NCI-H2227 (cell line): ENCODE measurements at regions not wholly inside any gene's neighbourhood (a gene's known extent, or its start where the extent isn't known, plus 50 kb on each side); places are given as distances from the start of the nearest gene placed in this dataset.

Experiments
- DNase-seq: peaks from one replicate; lab custom pipeline; 2025; ENCODE audit not compliant: unreplicated experiment; lab: John Stamatoyannopoulos, UW

DNA sequence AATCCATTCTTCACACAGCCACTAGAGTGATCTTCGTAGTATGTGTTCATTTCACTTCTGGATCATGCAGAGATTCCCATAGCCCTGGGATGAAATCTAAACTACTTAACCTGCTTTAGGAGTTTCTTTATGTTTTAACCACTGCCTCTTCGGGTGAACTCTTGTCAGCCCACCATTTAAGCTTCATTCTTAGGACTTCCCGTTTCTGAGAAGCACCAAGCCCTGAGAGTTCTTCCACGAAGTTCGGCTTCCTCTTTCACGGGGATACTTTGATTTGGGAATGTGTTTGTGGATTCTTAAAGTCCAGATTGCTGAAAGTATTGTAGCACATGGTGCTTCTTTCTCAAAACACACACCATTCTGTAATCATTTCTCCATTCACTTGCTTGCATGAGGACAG, 205.0 kb downstream of the UBE2E3 start:
- no peak for DNase-seq

- DNase-seq, result no peak
Measured at GRCh38 chr2:181185948-181186347, 205.5 kb downstream of the UBE2E3 start.

- no peak for DNase-seq
Measured at GRCh38 chr2:181188605-181189004, 208.2 kb downstream of the UBE2E3 start.

DNA sequence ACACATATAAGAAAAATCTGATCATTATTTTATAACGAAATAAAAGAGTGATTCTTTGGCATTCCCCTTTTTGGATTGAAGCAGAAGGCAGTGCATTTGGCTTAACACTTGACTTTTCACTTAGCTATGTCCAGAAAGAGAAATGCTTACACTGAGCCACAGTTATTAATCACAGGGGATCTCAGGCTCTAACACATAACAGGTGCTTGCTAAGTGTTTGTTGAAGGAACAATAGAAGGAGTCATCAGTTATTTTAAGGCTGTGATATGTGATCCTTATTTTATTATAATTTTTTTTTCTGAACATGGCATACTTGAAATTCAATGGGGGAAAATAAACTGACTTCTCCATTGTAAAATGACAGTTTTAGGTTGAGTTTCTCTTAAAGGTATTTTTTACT, 209.5 kb downstream of the UBE2E3 start:
- DNase-seq, result peak; percentile 14

DNA sequence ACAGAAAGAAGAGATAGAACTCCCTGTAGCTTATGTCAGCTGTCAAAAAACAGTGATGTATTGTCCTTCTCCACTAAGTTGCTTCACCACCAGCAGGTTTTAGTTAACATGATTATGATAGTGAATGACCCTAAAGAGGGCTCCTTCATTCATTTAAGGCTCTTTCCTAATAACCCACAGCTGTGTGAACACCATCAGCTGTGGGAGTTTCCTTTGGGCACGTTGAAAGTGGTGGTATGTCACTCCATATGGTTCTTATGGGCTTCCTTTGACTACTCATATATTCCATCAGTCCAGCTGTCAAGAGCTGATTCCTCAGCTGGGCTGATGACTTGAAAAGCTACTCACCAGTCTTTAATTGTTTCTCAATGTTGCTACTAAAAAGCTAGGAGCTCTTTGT, 210.3 kb downstream of the UBE2E3 start:
- no peak for DNase-seq

GRCh38 chr2:181193550-181193949, 213.1 kb downstream of the UBE2E3 start:
- no peak for DNase-seq

- DNase-seq, result no peak
Measured at GRCh38 chr2:181196401-181196800, 216.0 kb downstream of the UBE2E3 start.

DNA sequence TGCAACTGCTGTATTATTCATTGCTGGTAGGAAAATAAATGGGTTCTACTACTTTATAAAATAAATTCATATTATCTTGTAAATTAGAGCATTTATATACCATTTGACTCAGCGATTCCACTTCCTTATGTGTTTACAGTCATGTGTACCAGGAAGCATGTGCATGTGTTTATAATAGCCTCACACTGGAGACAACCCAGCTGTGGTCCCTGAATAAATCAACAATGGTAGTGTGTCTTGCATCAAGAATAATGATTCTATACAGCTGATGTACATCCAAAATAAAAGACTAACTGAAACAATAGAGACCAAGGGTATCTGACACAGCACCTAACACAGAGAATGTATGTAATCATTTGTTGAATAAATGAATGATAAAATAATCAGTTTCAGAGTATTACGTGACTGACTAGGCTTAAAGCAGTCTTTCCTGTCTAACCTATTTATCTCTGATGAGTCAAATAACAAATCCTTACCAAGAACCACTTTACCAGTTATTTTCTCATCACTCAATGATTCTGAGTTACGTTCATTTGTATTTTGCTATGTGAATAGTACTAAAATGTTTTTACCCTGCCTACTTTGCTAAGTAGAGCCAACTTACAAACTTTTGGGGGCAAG, 216.8 kb downstream of the UBE2E3 start:
- DNase-seq, result no peak

DNA sequence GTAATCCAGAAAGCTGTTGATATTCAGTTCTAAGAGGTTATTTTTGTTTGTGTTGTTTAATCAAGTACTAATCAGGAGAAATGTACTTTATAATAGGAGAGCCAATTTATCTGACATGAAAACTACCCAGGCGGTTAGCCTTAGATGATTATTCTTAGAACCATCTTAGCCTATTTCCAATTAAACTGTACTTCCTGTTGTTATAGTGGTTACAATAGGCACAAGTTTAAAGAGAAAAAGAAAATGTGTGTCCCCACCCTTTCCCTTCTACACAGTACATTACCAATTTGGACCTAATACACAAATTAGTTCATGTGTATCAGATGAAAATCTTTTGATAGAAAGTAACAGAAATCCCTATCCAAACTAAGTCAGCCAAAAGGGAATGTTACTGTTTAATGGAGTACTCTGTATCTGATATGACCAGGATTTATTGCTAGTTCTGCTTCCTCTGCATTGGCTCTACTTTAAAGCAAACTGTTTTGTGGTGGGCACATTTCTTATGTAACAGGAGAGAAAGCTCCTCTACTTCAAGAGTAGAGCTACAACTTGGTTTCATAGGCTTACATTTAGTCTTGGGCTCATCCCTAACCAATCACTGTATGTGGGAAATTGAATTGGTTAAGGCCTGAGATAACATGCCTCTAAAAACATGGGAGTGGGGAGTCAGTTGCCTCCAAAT, 217.9 kb downstream of the UBE2E3 start:
- DNase-seq, result no peak

GRCh38 chr2:181203412-181203811, 223.0 kb downstream of the UBE2E3 start:
- DNase-seq, result no peak

DNA sequence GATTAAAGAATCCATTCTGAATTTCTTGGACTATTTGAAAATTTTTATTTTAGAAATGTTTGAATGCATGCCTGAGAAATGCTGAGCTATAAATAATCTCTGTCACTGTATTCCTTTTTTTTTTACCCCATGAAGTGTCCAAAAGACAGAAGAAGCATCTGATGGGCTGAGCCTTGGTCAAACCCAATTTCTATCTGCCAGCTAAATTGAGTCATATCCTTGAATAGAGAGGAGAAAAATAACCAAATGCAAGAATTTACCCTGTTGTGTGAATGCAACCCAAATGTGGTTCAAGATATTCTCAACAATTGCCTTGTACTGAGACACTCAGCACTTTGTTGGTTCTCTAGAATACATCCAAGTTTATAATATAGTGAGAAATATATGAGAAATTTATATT, 223.5 kb downstream of the UBE2E3 start:
- DNase-seq, result no peak

DNA sequence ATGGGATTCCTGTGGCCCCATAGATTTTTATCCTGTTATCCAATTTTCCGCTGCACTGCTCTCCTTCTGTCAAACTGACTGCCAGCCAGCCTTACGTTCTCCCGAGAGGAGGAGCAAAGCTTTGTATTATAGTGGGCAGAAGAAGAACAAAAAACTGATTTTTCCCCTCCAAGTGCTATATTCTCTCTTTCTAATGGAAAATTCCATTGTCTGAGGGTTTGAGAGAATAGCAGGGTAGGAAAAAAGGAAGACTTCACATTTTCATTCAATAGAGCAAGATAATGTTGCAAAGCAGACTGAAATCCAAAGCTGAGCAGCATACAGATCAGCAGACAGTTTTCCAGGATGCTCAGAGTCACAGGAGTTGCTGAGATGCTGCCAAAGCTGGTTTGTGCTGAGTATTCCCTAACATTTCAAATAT, 238.0 kb downstream of the UBE2E3 start:
- no peak for DNase-seq

DNA sequence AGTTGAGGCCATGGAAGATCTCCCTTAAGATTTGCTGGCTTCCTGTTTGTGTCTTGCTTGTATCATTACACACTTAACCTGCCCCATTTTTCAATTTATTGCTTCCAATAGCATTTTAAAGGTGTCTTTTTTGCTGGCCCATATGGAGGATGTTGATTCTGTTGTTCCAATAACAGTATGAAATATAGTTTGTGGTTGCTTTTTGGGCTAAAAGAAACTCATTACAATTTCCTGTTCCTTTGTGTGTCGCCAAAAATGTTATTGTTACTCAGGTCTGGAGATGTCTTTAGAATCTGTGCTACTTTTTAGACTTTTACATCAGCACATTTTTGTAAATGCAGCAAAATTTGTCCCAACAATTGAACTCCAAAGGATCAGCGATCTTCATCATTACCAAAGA, 234.0 kb upstream of the ITGA4 start:
- no peak for DNase-seq

DNA sequence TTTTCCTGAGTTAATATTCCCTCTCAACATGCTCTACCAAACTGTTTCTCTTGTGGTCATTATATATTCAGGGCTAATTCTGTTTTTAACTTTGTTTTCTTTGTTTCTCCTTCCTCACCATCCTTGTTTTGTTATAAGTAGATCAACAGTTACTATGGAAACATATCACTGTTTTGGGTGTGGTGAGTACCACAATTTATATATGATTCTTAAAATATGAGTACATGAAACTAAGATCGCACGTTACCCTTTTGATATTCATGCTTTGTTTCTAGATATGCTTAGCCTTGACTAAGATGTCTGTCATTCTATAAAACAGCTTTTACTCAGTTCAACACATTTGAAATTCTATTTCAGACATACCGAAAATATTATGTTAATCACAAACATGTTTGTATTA, 232.3 kb upstream of the ITGA4 start:
- no peak for DNase-seq

DNA sequence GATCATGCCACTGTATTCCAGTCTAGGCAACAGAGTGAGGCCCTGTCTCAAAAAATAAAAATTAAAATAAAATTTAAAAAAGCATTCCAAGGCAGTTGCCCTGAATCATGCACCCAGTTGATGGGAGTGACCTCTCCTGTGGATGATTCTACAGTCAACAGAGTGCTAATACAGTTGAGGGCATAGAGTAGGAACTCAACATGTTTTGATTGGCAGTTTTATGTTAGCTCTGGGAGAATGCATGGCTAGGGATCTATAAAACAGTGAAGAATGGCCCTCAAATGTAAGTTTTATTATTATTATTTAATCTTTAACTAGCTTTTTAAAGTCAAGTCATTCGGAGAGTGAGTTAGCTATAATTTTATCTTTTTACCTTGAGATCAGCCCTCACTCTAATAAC, 228.5 kb upstream of the ITGA4 start:
- no peak for DNase-seq

GRCh38 chr2:181231151-181231550, 226.0 kb upstream of the ITGA4 start:
- DNase-seq, result no peak

DNA sequence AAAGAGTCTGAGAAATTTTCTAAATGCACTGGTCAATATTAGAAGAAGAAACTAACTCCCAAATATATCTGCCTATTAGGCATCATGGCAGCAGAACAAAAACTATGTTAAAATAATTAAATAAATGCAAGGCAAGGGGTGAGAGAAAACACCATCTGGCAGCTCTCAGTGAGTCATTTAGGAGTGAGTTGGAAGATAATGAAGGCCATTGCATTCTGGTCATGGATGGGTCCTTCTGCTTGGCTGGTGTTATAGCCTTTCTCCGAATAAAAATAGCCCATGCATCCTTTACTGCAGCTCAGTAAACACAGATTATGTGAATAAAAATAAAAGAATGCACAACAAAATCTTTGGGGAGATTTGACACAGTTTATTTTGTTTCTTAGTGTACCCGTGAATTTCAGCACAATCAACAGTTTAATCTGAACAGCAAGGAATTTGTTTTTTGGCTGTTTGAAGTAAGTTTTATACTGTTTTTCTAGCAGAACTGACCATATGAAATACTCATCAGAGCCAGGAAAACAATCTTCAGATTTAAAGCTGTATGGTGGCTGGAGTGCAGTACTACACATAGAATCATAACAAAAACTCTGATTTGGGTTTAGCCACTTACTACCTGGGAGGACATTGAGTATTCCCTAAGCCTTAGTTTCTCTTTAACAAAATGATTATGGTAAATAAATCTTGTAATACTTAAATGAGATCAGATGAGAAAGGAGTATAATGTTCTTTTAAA, 225.1 kb upstream of the ITGA4 start:
- DNase-seq, result peak; percentile 10

- no peak for DNase-seq
Measured at GRCh38 chr2:181234487-181234891, 222.7 kb upstream of the ITGA4 start.

GRCh38 chr2:181235011-181235410, 222.2 kb upstream of the ITGA4 start:
- DNase-seq, result no peak

GRCh38 chr2:181235683-181236459, 221.3 kb upstream of the ITGA4 start:
- no peak for DNase-seq

GRCh38 chr2:181239201-181239799, 217.9 kb upstream of the ITGA4 start:
- no peak for DNase-seq
